ENCODE measurements at regions not wholly inside any gene's neighbourhood (a gene's known extent, or its start where the extent isn't known, plus 50 kb on each side); places are given as distances from the start of the nearest gene placed in this dataset.

DNA sequence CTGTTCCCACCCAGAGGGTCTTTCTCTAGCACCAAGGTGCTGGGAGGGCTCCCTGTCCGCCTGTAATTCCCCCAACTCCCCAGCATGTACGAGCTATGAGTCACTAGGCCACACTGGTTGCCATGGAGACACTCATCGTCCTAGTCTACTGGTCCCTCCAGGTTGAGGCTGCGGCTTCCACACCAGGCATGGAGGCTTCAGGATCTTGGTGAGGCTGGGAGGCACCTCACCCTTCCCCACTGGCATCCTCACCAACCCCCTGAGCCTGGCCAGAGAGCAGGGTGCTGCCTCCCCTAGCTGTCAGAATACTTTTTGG lies 75.6 kb upstream of the KAZN start (continued):
- TF ChIP-seq, protein P1, sequence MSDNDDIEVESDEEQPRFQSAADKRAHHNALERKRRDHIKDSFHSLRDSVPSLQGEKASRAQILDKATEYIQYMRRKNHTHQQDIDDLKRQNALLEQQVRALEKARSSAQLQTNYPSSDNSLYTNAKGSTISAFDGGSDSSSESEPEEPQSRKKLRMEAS (CRISPR knock-in tag; IDR thresholded peaks at IDR 0.05) = no peak
- TF ChIP-seq, protein P2, sequence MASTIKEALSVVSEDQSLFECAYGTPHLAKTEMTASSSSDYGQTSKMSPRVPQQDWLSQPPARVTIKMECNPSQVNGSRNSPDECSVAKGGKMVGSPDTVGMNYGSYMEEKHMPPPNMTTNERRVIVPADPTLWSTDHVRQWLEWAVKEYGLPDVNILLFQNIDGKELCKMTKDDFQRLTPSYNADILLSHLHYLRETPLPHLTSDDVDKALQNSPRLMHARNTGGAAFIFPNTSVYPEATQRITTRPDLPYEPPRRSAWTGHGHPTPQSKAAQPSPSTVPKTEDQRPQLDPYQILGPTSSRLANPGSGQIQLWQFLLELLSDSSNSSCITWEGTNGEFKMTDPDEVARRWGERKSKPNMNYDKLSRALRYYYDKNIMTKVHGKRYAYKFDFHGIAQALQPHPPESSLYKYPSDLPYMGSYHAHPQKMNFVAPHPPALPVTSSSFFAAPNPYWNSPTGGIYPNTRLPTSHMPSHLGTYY (CRISPR knock-in tag; IDR thresholded peaks at IDR 0.05) = no peak
- TF ChIP-seq, protein P3, sequence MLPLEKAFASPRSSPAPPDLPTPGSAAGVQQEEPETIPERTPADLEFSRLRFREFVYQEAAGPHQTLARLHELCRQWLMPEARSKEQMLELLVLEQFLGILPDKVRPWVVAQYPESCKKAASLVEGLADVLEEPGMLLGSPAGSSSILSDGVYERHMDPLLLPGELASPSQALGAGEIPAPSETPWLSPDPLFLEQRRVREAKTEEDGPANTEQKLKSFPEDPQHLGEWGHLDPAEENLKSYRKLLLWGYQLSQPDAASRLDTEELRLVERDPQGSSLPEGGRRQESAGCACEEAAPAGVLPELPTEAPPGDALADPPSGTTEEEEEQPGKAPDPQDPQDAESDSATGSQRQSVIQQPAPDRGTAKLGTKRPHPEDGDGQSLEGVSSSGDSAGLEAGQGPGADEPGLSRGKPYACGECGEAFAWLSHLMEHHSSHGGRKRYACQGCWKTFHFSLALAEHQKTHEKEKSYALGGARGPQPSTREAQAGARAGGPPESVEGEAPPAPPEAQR (CRISPR knock-in tag; IDR thresholded peaks at IDR 0.05) = no peak
- TF ChIP-seq SOX15 (CRISPR knock-in tag; IDR thresholded peaks at IDR 0.05) = no peak

DNA sequence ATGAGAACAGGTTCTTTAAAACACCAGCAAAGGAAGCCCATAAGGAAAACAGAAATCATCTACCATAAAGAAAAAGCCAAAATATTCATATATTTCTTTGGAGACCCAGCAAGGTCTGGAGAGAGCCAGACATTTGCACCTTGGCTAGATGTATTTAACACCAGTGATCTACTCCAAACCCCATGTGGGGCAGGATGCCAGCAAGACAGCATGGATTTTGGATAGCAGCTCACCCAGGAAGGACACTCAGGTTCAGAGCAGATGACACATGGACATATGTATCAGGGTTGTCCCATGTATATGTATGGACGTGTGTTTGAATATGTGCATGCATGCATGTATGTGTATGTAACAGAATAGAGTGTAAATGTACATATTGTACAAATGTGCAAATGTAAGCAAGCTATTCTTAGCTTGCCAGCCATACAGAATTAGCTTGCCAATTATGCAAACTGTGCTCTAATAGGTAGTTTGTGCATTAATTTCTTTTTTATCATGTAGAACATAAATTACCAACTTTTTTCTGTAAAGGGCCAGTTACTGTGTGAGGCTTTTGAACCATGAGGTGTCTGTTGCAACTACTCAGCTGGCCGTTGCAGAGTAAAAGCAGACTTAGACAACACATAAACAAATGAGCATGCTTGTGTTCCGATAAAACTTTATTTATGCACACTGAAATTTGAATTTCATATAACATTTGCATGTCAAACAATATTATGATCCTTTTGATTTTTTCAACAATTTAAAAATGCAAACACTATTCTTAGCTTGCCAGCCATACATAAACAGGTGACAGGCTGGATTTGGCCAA lies 73.5 kb upstream of the KAZN start:
- H3K27me3 Mint-ChIP-seq (ENCODE audit: low read depth) = peaks cover 21% of the 10 kb centered on the region
- no peaks in the 10 kb centered on the region for H3K36me3 Mint-ChIP-seq
- CTCF ChIA-PET = interaction anchor here (1.8 kb wide), 1 partner anchor 90 kb away, joined by 6 read pairs; no protein-coding TSS in a partner anchor
- POLR2A ChIA-PET = no interaction called here
- no peaks in the 10 kb centered on the region for H3K9me3 Mint-ChIP-seq
- DNase-seq (ENCODE audit: low spot score) = no peak
- TF ChIP-seq CBFB (CRISPR knock-in tag; IDR thresholded peaks at IDR 0.05; ENCODE audit: low read depth) (no peak), FOXJ3 (CRISPR knock-in tag; IDR thresholded peaks at IDR 0.05; ENCODE audit: borderline replicate concordance) (no peak), NFYB (CRISPR knock-in tag; conservative IDR thresholded peaks at IDR 0.05; ENCODE audit: low read depth) (no peak)
- TF ChIP-seq, protein P4, sequence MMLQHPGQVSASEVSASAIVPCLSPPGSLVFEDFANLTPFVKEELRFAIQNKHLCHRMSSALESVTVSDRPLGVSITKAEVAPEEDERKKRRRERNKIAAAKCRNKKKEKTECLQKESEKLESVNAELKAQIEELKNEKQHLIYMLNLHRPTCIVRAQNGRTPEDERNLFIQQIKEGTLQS (CRISPR knock-in tag; conservative IDR thresholded peaks at IDR 0.05) = no peak
- no peaks in the 10 kb centered on the region for H3K4me1 Mint-ChIP-seq
- ATAC-seq = no peak
- no peak overlapping the region for H3K27ac Mint-ChIP-seq
- no peak overlapping the region for H3K4me3 Mint-ChIP-seq

DNA sequence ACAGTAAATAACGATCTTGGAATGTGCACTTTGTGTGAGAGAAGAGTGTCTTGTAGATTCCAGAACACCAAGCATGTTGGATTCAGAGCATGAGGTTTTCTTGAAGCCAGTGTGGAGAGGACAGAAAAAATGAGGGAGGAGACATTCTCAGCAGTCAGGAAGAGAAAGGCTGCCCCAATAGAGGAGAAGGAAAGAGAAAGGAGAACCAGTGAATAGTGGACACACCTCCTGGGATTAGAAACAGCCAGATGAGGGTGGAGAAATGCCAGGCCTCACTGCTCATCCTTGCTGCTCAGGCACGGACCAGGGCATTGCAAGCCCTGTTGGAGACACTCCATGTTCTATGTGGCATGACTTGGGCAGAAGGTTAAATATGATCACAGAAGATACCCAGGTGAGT lies 69.0 kb upstream of the KAZN start:
- DNase-seq (ENCODE audit: low spot score) = no peak
- H3K36me3 Mint-ChIP-seq = no peaks in the 10 kb centered on the region
- H3K4me3 Mint-ChIP-seq = no peak overlapping the region
- ATAC-seq = no peak
- H3K4me1 Mint-ChIP-seq = no peaks in the 10 kb centered on the region; the same call in 1 of the 2 replicates
- ChIA-PET POLR2A (no interaction called here), CTCF (no interaction called here)
- H3K9me3 Mint-ChIP-seq = no peaks in the 10 kb centered on the region
- H3K27me3 Mint-ChIP-seq (ENCODE audit: low read depth) = peaks cover 15% of the 10 kb centered on the region
- no peak overlapping the region for H3K27ac Mint-ChIP-seq
- TF ChIP-seq, protein P5, sequence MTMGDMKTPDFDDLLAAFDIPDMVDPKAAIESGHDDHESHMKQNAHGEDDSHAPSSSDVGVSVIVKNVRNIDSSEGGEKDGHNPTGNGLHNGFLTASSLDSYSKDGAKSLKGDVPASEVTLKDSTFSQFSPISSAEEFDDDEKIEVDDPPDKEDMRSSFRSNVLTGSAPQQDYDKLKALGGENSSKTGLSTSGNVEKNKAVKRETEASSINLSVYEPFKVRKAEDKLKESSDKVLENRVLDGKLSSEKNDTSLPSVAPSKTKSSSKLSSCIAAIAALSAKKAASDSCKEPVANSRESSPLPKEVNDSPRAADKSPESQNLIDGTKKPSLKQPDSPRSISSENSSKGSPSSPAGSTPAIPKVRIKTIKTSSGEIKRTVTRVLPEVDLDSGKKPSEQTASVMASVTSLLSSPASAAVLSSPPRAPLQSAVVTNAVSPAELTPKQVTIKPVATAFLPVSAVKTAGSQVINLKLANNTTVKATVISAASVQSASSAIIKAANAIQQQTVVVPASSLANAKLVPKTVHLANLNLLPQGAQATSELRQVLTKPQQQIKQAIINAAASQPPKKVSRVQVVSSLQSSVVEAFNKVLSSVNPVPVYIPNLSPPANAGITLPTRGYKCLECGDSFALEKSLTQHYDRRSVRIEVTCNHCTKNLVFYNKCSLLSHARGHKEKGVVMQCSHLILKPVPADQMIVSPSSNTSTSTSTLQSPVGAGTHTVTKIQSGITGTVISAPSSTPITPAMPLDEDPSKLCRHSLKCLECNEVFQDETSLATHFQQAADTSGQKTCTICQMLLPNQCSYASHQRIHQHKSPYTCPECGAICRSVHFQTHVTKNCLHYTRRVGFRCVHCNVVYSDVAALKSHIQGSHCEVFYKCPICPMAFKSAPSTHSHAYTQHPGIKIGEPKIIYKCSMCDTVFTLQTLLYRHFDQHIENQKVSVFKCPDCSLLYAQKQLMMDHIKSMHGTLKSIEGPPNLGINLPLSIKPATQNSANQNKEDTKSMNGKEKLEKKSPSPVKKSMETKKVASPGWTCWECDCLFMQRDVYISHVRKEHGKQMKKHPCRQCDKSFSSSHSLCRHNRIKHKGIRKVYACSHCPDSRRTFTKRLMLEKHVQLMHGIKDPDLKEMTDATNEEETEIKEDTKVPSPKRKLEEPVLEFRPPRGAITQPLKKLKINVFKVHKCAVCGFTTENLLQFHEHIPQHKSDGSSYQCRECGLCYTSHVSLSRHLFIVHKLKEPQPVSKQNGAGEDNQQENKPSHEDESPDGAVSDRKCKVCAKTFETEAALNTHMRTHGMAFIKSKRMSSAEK (CRISPR knock-in tag; IDR thresholded peaks at IDR 0.05; ENCODE audit: borderline replicate concordance) = no peak
- TF ChIP-seq TEAD1 (CRISPR knock-in tag; IDR thresholded peaks at IDR 0.05) = no peak
- no peak for TF ChIP-seq KAT7 (CRISPR knock-in tag; IDR thresholded peaks at IDR 0.05; ENCODE audit: borderline replicate concordance)
- TF ChIP-seq, protein P6, sequence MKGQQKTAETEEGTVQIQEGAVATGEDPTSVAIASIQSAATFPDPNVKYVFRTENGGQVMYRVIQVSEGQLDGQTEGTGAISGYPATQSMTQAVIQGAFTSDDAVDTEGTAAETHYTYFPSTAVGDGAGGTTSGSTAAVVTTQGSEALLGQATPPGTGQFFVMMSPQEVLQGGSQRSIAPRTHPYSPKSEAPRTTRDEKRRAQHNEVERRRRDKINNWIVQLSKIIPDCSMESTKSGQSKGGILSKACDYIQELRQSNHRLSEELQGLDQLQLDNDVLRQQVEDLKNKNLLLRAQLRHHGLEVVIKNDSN (CRISPR knock-in tag; IDR thresholded peaks at IDR 0.05) = no peak
- TF ChIP-seq, protein P7, sequence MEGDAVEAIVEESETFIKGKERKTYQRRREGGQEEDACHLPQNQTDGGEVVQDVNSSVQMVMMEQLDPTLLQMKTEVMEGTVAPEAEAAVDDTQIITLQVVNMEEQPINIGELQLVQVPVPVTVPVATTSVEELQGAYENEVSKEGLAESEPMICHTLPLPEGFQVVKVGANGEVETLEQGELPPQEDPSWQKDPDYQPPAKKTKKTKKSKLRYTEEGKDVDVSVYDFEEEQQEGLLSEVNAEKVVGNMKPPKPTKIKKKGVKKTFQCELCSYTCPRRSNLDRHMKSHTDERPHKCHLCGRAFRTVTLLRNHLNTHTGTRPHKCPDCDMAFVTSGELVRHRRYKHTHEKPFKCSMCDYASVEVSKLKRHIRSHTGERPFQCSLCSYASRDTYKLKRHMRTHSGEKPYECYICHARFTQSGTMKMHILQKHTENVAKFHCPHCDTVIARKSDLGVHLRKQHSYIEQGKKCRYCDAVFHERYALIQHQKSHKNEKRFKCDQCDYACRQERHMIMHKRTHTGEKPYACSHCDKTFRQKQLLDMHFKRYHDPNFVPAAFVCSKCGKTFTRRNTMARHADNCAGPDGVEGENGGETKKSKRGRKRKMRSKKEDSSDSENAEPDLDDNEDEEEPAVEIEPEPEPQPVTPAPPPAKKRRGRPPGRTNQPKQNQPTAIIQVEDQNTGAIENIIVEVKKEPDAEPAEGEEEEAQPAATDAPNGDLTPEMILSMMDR (IDR thresholded peaks at IDR 0.05) = no peak
- TF ChIP-seq SP1 (CRISPR knock-in tag; conservative IDR thresholded peaks at IDR 0.05) = no peak
- TF ChIP-seq RELA (CRISPR knock-in tag; IDR thresholded peaks at IDR 0.05; ENCODE audit: borderline replicate concordance) = no peak
- no peak for TF ChIP-seq SOX15 (CRISPR knock-in tag; IDR thresholded peaks at IDR 0.05)
- TF ChIP-seq, protein P2 (CRISPR knock-in tag; IDR thresholded peaks at IDR 0.05) = no peak
- TF ChIP-seq NFATC4 (CRISPR knock-in tag; IDR thresholded peaks at IDR 0.05) = no peak
- TF ChIP-seq, protein P8, sequence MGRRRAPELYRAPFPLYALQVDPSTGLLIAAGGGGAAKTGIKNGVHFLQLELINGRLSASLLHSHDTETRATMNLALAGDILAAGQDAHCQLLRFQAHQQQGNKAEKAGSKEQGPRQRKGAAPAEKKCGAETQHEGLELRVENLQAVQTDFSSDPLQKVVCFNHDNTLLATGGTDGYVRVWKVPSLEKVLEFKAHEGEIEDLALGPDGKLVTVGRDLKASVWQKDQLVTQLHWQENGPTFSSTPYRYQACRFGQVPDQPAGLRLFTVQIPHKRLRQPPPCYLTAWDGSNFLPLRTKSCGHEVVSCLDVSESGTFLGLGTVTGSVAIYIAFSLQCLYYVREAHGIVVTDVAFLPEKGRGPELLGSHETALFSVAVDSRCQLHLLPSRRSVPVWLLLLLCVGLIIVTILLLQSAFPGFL (CRISPR knock-in tag; IDR thresholded peaks at IDR 0.05; ENCODE audit: borderline replicate concordance) = no peak
- TF ChIP-seq CREB1 (CRISPR knock-in tag; IDR thresholded peaks at IDR 0.05) = no peak
- TF ChIP-seq NFE2L1 (CRISPR knock-in tag; IDR thresholded peaks at IDR 0.05) = no peak
- TF ChIP-seq ATF1 (CRISPR knock-in tag; IDR thresholded peaks at IDR 0.05) = no peak
